SK-N-MC (cell line): ENCODE measurements at regions not wholly inside any gene's neighbourhood (a gene's known extent, or its start where the extent isn't known, plus 50 kb on each side); places are given as distances from the start of the nearest gene placed in this dataset.

Experiments used
- EZH2 ChIP-seq: fragments of 200-600 bp; sonication (generic); IDR thresholded peaks from one replicate; pipeline ENCODE4 v1.6.1; 2017; ENCODE audit warnings: antibody characterized with exemption
- POLR2AphosphoS5 ChIP-seq: IDR thresholded peaks from 2 replicates; pipeline ENCODE4 v1.6.1; 2012; ENCODE audit warnings: mild to moderate bottlenecking, low read depth, low read length, borderline replicate concordance

DNA sequence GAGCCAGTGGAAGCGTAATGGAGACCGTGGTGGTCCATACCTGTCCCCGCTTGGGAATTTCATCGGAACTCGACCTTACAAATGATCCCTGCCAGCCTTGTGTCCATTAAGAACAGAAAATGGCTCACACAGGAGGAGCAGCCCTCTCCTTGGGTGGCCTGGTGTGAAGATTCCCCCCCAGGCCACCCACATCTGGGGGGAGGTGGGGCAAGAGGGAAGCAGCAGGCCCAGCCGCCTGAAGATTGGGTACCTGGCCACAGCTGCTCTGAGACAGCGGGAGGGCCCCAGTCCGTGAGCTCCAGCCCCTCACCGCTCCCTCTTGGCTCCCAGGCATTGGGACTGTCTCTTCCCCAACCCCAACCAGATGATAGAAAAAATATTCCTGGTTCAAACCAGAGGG, 277.8 kb upstream of the FOXF1 start:
- TF ChIP-seq POLR2AphosphoS5 (no peak), EZH2 (no peak)
